ENCODE measurements at regions not wholly inside any gene's neighbourhood (a gene's known extent, or its start where the extent isn't known, plus 50 kb on each side); places are given as distances from the start of the nearest gene placed in this dataset.

GRCh38 chr6:85112540-85112939 is 337.3 kb upstream of the NT5E start:
- Histone ChIP-seq H3K9me2 (ENCODE audit: low read depth, low read length) (no peaks in the 10 kb centered on the region), H3K9ac (ENCODE audit: low read length) (no peak overlapping the region), H3K36me3 (ENCODE audit: insufficient read depth, low read length) (no peaks in the 10 kb centered on the region), H3K4me2 (ENCODE audit: low read length) (no peak overlapping the region), H3K79me2 (ENCODE audit: insufficient read depth, low read length) (no peaks in the 10 kb centered on the region), H3K27ac (ENCODE audit: low read depth, low read length, poor library complexity, severe bottlenecking) (no peak overlapping the region), H3F3A (ENCODE audit: insufficient read depth, low read length) (no peaks in the 10 kb centered on the region), H3K4me1 (ENCODE audit: insufficient read depth, low read length, severe bottlenecking) (no peaks in the 10 kb centered on the region), H4K20me1 (ENCODE audit: insufficient read depth, low read length) (no peaks in the 10 kb centered on the region), H3K4me3 (ENCODE audit: low read depth, low read length, poor library complexity, severe bottlenecking) (no peak overlapping the region), H3K27me3 (ENCODE audit: insufficient read depth, low read length) (no peaks in the 10 kb centered on the region), H2AFZ (ENCODE audit: low read length) (no peak overlapping the region), H3K9me3 (ENCODE audit: low read length) (no peaks in the 10 kb centered on the region)
- no peak for TF ChIP-seq EZH2 (IDR thresholded peaks at IDR 0.05; ENCODE audit: borderline replicate concordance, low read length)
- no peak for TF ChIP-seq CTCF (IDR thresholded peaks at IDR 0.05; ENCODE audit: low read length)

- Histone ChIP-seq H4K20me1 (ENCODE audit: insufficient read depth, low read length) (no peaks in the 10 kb centered on the region), H3K79me2 (ENCODE audit: insufficient read depth, low read length) (no peaks in the 10 kb centered on the region), H3K4me3 (ENCODE audit: low read depth, low read length, poor library complexity, severe bottlenecking) (no peak overlapping the region), H3K4me2 (ENCODE audit: low read length) (no peak overlapping the region), H3K27me3 (ENCODE audit: insufficient read depth, low read length) (no peaks in the 10 kb centered on the region), H3K9me2 (ENCODE audit: low read depth, low read length) (no peaks in the 10 kb centered on the region), H3K27ac (ENCODE audit: low read depth, low read length, poor library complexity, severe bottlenecking) (no peak overlapping the region), H3F3A (ENCODE audit: insufficient read depth, low read length) (no peaks in the 10 kb centered on the region), H3K36me3 (ENCODE audit: insufficient read depth, low read length) (no peaks in the 10 kb centered on the region), H3K9me3 (ENCODE audit: low read length) (no peaks in the 10 kb centered on the region), H3K4me1 (ENCODE audit: insufficient read depth, low read length, severe bottlenecking) (no peaks in the 10 kb centered on the region), H3K9ac (ENCODE audit: low read length) (no peak overlapping the region), H2AFZ (ENCODE audit: low read length) (no peak overlapping the region)
- TF ChIP-seq EZH2 (IDR thresholded peaks at IDR 0.05; ENCODE audit: borderline replicate concordance, low read length) (no peak), CTCF (IDR thresholded peaks at IDR 0.05; ENCODE audit: low read length) (no peak)
Measured at GRCh38 chr6:85111481-85112011, 338.3 kb upstream of the NT5E start.

GRCh38 chr6:85110943-85111342 is 338.9 kb upstream of the NT5E start:
- no peaks in the 10 kb centered on the region for H3K9me3 ChIP-seq (ENCODE audit: low read length)
- no peak overlapping the region for H3K27ac ChIP-seq (ENCODE audit: low read depth, low read length, poor library complexity, severe bottlenecking)
- H3K9ac ChIP-seq (ENCODE audit: low read length) = no peak overlapping the region
- H3K27me3 ChIP-seq (ENCODE audit: insufficient read depth, low read length) = no peaks in the 10 kb centered on the region
- no peaks in the 10 kb centered on the region for H3K79me2 ChIP-seq (ENCODE audit: insufficient read depth, low read length)
- H3K9me2 ChIP-seq (ENCODE audit: low read depth, low read length) = no peaks in the 10 kb centered on the region
- H2AFZ ChIP-seq (ENCODE audit: low read length) = no peak overlapping the region
- H4K20me1 ChIP-seq (ENCODE audit: insufficient read depth, low read length) = no peaks in the 10 kb centered on the region
- no peaks in the 10 kb centered on the region for H3F3A ChIP-seq (ENCODE audit: insufficient read depth, low read length)
- no peaks in the 10 kb centered on the region for H3K36me3 ChIP-seq (ENCODE audit: insufficient read depth, low read length)
- TF ChIP-seq CTCF (IDR thresholded peaks at IDR 0.05; ENCODE audit: low read length) (no peak), EZH2 (IDR thresholded peaks at IDR 0.05; ENCODE audit: borderline replicate concordance, low read length) (no peak)
- no peak overlapping the region for H3K4me2 ChIP-seq (ENCODE audit: low read length)
- no peak overlapping the region for H3K4me3 ChIP-seq (ENCODE audit: low read depth, low read length, poor library complexity, severe bottlenecking)
- no peaks in the 10 kb centered on the region for H3K4me1 ChIP-seq (ENCODE audit: insufficient read depth, low read length, severe bottlenecking)
